ENCODE measurements at regions not wholly inside any gene's neighbourhood (a gene's known extent, or its start where the extent isn't known, plus 50 kb on each side); places are given as distances from the start of the nearest gene placed in this dataset.

DNA sequence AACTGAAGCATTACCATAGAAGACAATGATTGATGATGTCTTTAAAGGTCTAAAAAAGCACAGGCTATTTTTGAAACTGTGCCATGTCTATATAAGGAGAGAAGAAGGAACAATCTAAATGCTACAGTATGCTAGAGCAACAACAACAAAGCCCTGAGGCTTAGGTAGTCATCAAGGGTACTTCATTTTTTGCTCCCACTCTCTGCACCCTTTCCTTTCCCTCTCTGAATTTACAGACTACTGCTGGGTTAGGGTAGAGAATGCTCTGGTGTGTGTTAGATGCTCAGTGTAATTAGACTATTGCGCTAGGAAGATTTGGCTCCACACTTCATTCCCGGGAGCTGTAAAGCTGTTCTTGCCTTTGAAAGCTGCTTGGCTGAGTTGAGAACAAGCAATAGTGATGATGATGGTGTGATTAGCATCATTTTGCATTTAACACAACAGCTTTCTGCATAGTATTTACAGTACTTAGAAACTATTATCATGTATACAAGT lies 1262.5 kb upstream of the CITED2 start:
- POLR2A ChIA-PET: interaction anchor here (0.7 kb wide), 1 partner anchor 1008 kb away, joined by 4 read pairs; no protein-coding TSS in a partner anchor
- H3K27ac Mint-ChIP-seq: no peak overlapping the region
- no peaks in the 10 kb centered on the region for H3K9me3 Mint-ChIP-seq (ENCODE audit: insufficient read depth)
- no peaks in the 10 kb centered on the region for H3K4me1 Mint-ChIP-seq (ENCODE audit: low read depth)
- no peak overlapping the region for H3K4me3 Mint-ChIP-seq
- DNase-seq (no peak), ATAC-seq (no peak)
- CTCF ChIA-PET: no interaction called here
- no peaks in the 10 kb centered on the region for H3K36me3 Mint-ChIP-seq (ENCODE audit: low read depth)
- peaks cover 1% of the 10 kb centered on the region for H3K27me3 Mint-ChIP-seq (ENCODE audit: low read depth)

DNA sequence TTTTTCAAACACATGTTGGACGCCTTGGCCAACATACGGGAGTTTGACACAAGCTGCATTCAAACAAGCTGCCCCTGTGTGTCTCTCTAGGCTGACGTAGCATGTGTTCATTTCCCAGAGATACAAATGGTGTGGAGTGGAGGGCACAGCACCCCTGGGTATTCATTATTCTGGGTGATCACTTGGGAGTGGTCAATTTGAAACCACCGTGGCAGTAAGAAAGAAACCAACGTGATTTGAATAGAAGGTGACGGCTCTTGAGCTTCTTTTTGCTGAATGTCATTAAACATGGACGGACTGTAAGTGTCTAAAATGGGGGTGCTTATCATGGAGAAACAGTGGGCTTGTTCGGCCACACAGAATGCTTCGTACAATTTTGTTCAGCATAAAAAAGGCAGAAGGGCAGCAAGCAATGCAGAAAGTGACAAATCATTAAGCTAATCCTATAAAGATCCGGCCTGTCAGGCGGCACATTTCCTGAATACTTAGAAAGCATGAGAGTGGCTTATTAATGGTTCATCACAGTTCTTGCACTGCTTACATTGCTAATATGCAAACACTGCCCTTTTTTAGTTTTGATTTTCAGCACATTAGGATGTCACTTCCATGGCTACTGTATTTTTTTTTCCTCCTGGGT lies 1261.9 kb upstream of the CITED2 start:
- no peaks in the 10 kb centered on the region for H3K36me3 Mint-ChIP-seq (ENCODE audit: low read depth)
- ChIA-PET POLR2A (interaction anchor here (0.7 kb wide), 1 partner anchor 1009 kb away, joined by 4 read pairs; no protein-coding TSS in a partner anchor), CTCF (no interaction called here)
- no peaks in the 10 kb centered on the region for H3K4me1 Mint-ChIP-seq (ENCODE audit: low read depth)
- DNase-seq (no peak), ATAC-seq (no peak)
- no peaks in the 10 kb centered on the region for H3K9me3 Mint-ChIP-seq (ENCODE audit: insufficient read depth)
- no peak overlapping the region for H3K4me3 Mint-ChIP-seq
- no peak overlapping the region for H3K27ac Mint-ChIP-seq
- peaks cover 1% of the 10 kb centered on the region for H3K27me3 Mint-ChIP-seq (ENCODE audit: low read depth)

GRCh38 chr6:140627002-140627401 lies 1252.6 kb upstream of the CITED2 start:
- H3K4me3 Mint-ChIP-seq: no peak overlapping the region
- no peak overlapping the region for H3K27ac Mint-ChIP-seq
- H3K9me3 Mint-ChIP-seq (ENCODE audit: insufficient read depth): peaks cover 4% of the 10 kb centered on the region
- H3K4me1 Mint-ChIP-seq (ENCODE audit: low read depth): no peaks in the 10 kb centered on the region
- POLR2A ChIA-PET: no interaction called here
- ATAC-seq: no peak
- DNase-seq: no peak
- H3K27me3 Mint-ChIP-seq (ENCODE audit: low read depth): no peaks in the 10 kb centered on the region
- CTCF ChIA-PET: no interaction called here
- no peaks in the 10 kb centered on the region for H3K36me3 Mint-ChIP-seq (ENCODE audit: low read depth)

- CTCF ChIA-PET: no interaction called here
Measured at GRCh38 chr6:140623498-140623897, 1249.0 kb upstream of the CITED2 start.

GRCh38 chr6:140620496-140620895 lies 1246.0 kb upstream of the CITED2 start:
- no peak for DNase-seq
- H3K4me1 Mint-ChIP-seq (ENCODE audit: low read depth): no peaks in the 10 kb centered on the region
- CTCF ChIA-PET: no interaction called here

More at GRCh38 chr6:140623498-140623897, 1249.0 kb upstream of the CITED2 start:
- POLR2A ChIA-PET: no interaction called here
- Mint-ChIP-seq H3K4me1 (ENCODE audit: low read depth) (no peaks in the 10 kb centered on the region), H3K27me3 (ENCODE audit: low read depth) (peaks cover 4% of the 10 kb centered on the region), H3K27ac (no peak overlapping the region), H3K4me3 (no peak overlapping the region), H3K36me3 (ENCODE audit: low read depth) (no peaks in the 10 kb centered on the region), H3K9me3 (ENCODE audit: insufficient read depth) (peaks cover 4% of the 10 kb centered on the region)
- ATAC-seq: no peak
- DNase-seq: no peak

DNA sequence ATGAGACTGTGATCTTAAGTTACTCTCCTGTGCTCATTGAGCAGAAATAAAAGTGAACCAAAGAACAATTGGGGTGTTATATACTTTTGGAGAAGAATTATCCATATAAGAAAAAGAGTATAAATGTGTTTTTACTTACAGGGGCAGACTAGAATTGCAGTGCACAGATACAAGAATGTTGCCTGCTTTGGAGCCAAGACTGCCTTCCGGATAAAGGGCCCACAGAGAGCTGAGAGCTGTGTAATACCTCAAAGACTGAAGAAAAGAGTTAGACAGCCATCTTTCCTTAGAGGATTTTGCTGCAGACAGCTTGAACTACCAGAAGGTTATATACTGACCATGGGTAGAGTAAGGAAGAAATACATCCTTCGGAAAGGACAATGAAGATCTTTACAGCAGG lies 1235.5 kb upstream of the CITED2 start:
- Mint-ChIP-seq H3K4me1 (ENCODE audit: low read depth) (no peaks in the 10 kb centered on the region), H3K4me3 (no peak overlapping the region), H3K27me3 (ENCODE audit: low read depth) (no peaks in the 10 kb centered on the region), H3K9me3 (ENCODE audit: insufficient read depth) (no peaks in the 10 kb centered on the region), H3K36me3 (ENCODE audit: low read depth) (no peaks in the 10 kb centered on the region), H3K27ac (no peak overlapping the region)
- no peak for ATAC-seq
- CTCF ChIA-PET: no interaction called here
- no peak for DNase-seq
- POLR2A ChIA-PET: no interaction called here

More at GRCh38 chr6:140620496-140620895, 1246.0 kb upstream of the CITED2 start:
- H3K4me3 Mint-ChIP-seq: no peak overlapping the region
- H3K36me3 Mint-ChIP-seq (ENCODE audit: low read depth): no peaks in the 10 kb centered on the region
- H3K9me3 Mint-ChIP-seq (ENCODE audit: insufficient read depth): no peaks in the 10 kb centered on the region
- H3K27me3 Mint-ChIP-seq (ENCODE audit: low read depth): peaks cover 4% of the 10 kb centered on the region
- no peak overlapping the region for H3K27ac Mint-ChIP-seq
- no peak for ATAC-seq
- POLR2A ChIA-PET: no interaction called here

- Mint-ChIP-seq H3K36me3 (ENCODE audit: low read depth) (no peaks in the 10 kb centered on the region), H3K4me3 (no peak overlapping the region), H3K4me1 (ENCODE audit: low read depth) (no peaks in the 10 kb centered on the region), H3K27me3 (ENCODE audit: low read depth) (no peaks in the 10 kb centered on the region), H3K27ac (no peak overlapping the region), H3K9me3 (ENCODE audit: insufficient read depth) (no peaks in the 10 kb centered on the region)
- DNase-seq (no peak), ATAC-seq (no peak)
- POLR2A ChIA-PET: no interaction called here
- CTCF ChIA-PET: no interaction called here
Measured at GRCh38 chr6:140609321-140609720, 1234.9 kb upstream of the CITED2 start.

GRCh38 chr6:140604786-140605185 lies 1230.3 kb upstream of the CITED2 start:
- ATAC-seq (no peak), DNase-seq (no peak)
- H3K27me3 Mint-ChIP-seq (ENCODE audit: low read depth): peaks cover 5% of the 10 kb centered on the region
- H3K36me3 Mint-ChIP-seq (ENCODE audit: low read depth): no peaks in the 10 kb centered on the region
- H3K4me1 Mint-ChIP-seq (ENCODE audit: low read depth): no peaks in the 10 kb centered on the region
- H3K4me3 Mint-ChIP-seq: no peak overlapping the region
- no peak overlapping the region for H3K27ac Mint-ChIP-seq
- ChIA-PET POLR2A (no interaction called here), CTCF (no interaction called here)
- no peaks in the 10 kb centered on the region for H3K9me3 Mint-ChIP-seq (ENCODE audit: insufficient read depth)

- no peak overlapping the region for H3K4me3 Mint-ChIP-seq
- DNase-seq (no peak), ATAC-seq (no peak)
- no peaks in the 10 kb centered on the region for H3K4me1 Mint-ChIP-seq (ENCODE audit: low read depth)
- H3K27me3 Mint-ChIP-seq (ENCODE audit: low read depth): peaks cover 8% of the 10 kb centered on the region
- ChIA-PET CTCF (no interaction called here), POLR2A (no interaction called here)
- no peak overlapping the region for H3K27ac Mint-ChIP-seq
- no peaks in the 10 kb centered on the region for H3K36me3 Mint-ChIP-seq (ENCODE audit: low read depth)
- H3K9me3 Mint-ChIP-seq (ENCODE audit: insufficient read depth): no peaks in the 10 kb centered on the region
Measured at GRCh38 chr6:140602431-140603248, 1228.2 kb upstream of the CITED2 start.

DNA sequence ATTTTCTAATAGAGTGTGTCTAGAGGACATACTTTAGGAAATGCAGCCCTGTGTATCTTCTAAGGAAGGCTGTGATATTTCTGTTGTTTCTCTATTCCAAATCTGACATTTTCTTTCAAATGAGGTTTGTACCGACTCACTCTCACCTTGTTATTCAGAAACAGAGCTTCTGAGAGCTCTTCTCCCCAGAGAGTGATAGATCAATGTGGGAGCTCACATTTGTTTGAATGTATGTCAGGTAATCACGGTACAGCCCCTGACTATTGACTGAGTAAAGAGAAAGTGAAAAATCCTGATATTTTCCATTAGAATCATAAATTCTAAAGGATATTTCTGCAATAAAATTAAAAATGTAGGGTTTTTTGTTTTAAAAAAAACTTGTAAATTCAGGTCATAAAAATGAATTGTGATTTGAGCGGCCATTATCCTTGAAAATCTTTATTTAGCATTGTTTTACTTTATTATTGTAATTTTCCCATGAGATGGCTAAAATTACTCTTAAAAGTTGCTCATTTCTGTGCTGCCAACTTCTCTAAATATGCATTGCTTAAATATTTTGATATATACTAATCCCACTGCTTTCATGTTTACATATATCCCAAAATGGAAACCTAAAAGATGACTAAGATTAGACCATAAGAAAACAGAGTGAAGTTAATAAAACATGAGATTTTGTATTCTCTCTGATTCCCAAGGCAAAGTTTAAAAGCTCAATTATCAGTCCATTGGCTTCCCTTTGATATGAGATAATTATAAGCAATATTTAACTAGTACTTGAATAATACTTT lies 1226.8 kb upstream of the CITED2 start:
- H3K27ac Mint-ChIP-seq: no peak overlapping the region
- H3K9me3 Mint-ChIP-seq (ENCODE audit: insufficient read depth): no peaks in the 10 kb centered on the region
- H3K36me3 Mint-ChIP-seq (ENCODE audit: low read depth): no peaks in the 10 kb centered on the region
- POLR2A ChIA-PET: no interaction called here
- CTCF ChIA-PET: interaction anchor here (0.7 kb wide), 1 partner anchor 1225 kb away, joined by 3 read pairs; no protein-coding TSS in a partner anchor
- H3K4me1 Mint-ChIP-seq (ENCODE audit: low read depth): peaks cover 3% of the 10 kb centered on the region
- H3K4me3 Mint-ChIP-seq: no peak overlapping the region
- H3K27me3 Mint-ChIP-seq (ENCODE audit: low read depth): peaks cover 8% of the 10 kb centered on the region
- ATAC-seq (no peak), DNase-seq (no peak)

GRCh38 chr6:140599916-140600315 lies 1225.5 kb upstream of the CITED2 start:
- ATAC-seq: no peak
- DNase-seq: no peak
- H3K9me3 Mint-ChIP-seq (ENCODE audit: insufficient read depth): no peaks in the 10 kb centered on the region
- ChIA-PET CTCF (no interaction called here), POLR2A (no interaction called here)
- H3K27ac Mint-ChIP-seq: no peak overlapping the region
- no peak overlapping the region for H3K4me3 Mint-ChIP-seq
- peaks cover 12% of the 10 kb centered on the region for H3K27me3 Mint-ChIP-seq (ENCODE audit: low read depth)
- peaks cover 3% of the 10 kb centered on the region for H3K4me1 Mint-ChIP-seq (ENCODE audit: low read depth)
- H3K36me3 Mint-ChIP-seq (ENCODE audit: low read depth): no peaks in the 10 kb centered on the region

DNA sequence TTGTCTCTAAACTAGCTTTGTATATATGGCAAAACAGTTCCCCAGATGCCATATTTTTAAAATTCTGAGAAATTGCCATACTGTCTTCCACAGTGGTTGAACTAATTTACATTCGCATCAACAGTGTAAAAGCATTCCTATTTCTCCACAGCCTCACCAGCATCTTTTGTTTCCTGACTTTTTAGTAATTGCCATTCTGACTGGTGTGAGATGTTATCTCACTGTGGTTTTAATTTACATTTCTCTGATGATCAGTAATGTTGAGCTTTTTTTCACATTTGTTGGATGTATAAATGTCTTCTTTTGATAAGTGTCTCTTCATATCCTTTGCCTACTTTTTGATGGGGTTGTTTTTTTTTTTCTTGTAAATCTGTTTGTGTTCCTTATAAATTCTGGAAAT lies 1222.7 kb upstream of the CITED2 start:
- Mint-ChIP-seq H3K27me3 (ENCODE audit: low read depth) (peaks cover 18% of the 10 kb centered on the region), H3K36me3 (ENCODE audit: low read depth) (peaks cover 3% of the 10 kb centered on the region), H3K4me3 (no peak overlapping the region), H3K27ac (no peak overlapping the region), H3K9me3 (ENCODE audit: insufficient read depth) (no peaks in the 10 kb centered on the region), H3K4me1 (ENCODE audit: low read depth) (peaks cover 3% of the 10 kb centered on the region)
- ChIA-PET POLR2A (no interaction called here), CTCF (no interaction called here)
- ATAC-seq (no peak), DNase-seq (no peak)

Data from activated CD8-positive, alpha-beta T cell treated with anti-CD3 and anti-CD28 coated beads, Interleukin-2, amount 10 ng/mL, durations not matched to agents 7 days and 5 days (primary cell).